HG03135 (cell line): ENCODE measurements at regions not wholly inside any gene's neighbourhood (a gene's known extent, or its start where the extent isn't known, plus 50 kb on each side); places are given as distances from the start of the nearest gene placed in this dataset.

ENCODE experiments used
- ATAC-seq: cut with Tn5 transposase; IDR thresholded peaks from one replicate; pipeline ENCODE4 v1.9.1; 2021; ENCODE audit warnings: mild to moderate bottlenecking, moderate library complexity; ENCODE audit not compliant: unreplicated experiment

DNA sequence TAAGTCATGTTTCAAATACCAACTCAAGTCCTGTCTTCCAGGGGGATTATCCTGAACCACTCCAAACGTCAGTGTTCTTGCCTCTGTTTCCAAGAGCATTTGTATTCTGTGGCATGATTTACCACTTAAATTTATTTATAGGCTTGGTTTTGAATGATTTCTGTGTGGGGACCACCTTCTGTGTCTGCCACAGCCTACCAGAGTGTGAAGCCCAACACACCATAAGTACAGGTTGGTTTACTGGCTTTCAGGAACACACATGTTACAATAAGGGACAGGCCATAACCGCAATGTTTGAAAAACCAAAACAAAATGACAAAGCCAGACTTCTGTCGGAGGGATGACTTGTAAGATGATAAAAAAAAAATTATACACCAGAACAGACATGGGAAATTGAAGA lies 56.5 kb upstream of the MAP3K7 start:
- ATAC-seq: no peak

DNA sequence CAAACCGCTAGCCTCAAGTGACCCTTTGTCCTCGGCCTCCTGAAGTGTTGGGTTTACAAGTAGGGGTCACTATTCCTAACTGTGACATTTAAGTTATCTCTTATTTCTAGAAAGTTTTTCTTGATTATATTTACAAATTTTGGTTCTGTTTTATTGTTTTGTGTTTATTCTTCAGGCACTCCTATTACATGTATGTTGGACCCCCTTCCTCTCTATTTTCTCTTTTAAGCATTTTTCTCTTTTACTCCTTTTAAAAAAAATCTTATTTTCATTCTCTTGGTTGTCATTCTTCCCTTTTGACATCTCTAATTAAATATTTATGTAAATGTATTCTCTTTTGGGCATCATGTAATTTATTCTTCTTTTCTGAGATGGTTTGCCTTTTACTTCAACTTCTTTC lies 50.4 kb upstream of the MAP3K7 start:
- no peak for ATAC-seq
